GM19035 (cell line): ENCODE measurements at regions not wholly inside any gene's neighbourhood (a gene's known extent, or its start where the extent isn't known, plus 50 kb on each side); places are given as distances from the start of the nearest gene placed in this dataset.
A peak's percentile ranks its signal among the peaks of the same experiment; 100 is the strongest.

Experiments used
- ATAC-seq: cut with Tn5 transposase; IDR thresholded peaks from one replicate; pipeline ENCODE4 v1.9.1; 2021; ENCODE audit not compliant: unreplicated experiment

DNA sequence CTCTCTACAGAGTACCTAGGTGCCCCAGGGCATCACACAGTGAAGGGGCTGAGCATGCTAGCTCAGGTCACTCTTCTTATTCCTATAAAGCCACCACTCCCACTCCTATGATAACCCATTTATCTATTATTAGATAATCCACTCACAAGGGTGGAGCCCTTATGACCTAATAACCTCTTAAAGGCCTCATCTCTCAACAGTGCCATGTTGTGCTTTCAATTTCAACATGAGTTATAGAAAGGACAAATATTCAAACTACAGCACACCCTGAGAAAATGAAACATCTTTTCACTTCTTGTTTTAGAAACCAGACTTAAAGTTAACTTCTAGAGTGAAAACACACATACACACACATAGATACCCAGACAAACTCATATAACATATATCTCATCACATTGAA lies 1494.9 kb upstream of the MIR17HG start:
- ATAC-seq: no peak

DNA sequence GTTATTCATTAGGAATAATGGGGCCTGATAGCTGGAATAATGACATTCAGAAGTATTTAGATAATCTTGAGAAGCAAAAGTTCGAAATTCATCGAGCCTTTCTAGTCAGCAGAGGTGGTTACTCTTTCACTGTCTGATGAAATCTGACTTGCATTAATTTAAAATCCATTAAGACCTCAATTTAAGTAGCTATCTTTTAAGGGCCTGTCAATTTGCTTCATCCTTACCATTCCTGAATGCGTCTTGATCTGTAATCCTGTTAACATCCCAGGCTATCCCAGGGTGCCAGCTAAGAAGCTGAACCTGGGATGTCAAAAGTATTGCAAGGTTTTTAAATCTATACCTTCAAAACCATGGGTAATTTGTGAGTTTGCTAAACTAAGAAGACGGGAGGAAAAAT lies 1491.0 kb upstream of the MIR17HG start:
- ATAC-seq: no peak

DNA sequence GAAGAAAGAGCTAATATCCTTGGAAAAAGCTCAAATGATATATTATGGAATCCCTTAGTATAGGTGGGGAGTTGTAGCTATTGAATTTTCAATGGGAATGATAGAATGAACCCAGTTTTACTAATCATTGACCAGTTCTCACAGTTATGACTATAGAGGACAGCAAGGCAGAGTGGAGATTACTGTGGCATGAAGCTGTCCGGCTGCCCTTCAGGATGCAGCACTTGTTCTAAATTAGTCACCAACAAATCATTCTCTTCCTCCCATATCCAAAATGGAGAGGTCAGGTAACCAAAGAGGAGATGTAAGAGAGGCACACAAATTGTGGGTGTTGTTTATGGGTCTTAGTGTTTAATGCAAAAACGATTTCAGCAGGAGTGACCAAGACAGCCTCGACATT lies 1490.0 kb upstream of the MIR17HG start:
- ATAC-seq: no peak

DNA sequence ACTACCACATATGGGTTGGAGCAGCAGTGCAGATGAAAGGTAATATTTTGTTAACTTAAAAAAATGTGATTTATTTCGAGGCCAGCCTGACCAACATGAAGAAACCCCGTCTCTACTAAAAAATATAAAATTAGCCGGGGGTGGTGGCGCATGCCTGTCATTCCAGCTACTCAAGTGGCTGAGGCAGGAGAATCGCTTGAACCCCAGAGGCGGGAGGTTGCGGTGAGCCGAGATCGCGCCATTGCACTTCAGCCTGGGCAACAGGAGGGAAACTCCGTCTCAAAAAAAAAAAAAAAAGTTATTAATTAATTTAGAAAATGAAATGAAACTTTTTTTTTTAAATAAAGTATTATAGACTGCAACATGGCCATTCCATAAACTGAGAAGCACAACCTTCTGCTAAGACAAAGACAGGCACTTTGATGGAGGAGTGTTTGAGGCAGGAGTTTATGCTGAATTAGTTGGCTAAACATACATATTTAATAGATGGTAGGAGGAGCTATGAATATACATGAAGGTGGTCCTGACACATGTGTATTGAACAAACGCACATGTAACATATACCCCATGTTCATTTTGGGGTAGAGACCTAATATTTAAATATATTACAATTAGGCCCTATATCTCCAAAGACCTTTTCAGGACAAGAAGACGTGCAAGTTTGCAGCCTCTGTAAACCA lies 1485.3 kb upstream of the MIR17HG start:
- ATAC-seq: no peak

DNA sequence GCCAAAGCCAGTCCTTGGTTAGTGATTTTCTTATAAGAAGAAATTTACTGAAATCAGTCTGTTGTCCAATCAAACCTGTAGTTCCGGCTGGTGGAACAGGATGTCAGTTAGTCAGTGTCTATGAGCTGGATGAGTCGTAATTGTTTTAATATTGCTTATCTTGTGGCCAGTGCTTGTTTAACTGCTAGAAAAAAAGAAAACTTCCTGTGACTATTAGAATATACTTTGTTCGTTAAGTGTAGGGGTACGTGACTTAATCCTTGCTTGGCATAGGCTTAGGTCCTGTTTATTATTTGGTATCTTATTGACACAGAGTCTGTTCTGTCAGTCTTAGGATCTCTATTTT lies 1484.8 kb upstream of the MIR17HG start:
- no peak for ATAC-seq

DNA sequence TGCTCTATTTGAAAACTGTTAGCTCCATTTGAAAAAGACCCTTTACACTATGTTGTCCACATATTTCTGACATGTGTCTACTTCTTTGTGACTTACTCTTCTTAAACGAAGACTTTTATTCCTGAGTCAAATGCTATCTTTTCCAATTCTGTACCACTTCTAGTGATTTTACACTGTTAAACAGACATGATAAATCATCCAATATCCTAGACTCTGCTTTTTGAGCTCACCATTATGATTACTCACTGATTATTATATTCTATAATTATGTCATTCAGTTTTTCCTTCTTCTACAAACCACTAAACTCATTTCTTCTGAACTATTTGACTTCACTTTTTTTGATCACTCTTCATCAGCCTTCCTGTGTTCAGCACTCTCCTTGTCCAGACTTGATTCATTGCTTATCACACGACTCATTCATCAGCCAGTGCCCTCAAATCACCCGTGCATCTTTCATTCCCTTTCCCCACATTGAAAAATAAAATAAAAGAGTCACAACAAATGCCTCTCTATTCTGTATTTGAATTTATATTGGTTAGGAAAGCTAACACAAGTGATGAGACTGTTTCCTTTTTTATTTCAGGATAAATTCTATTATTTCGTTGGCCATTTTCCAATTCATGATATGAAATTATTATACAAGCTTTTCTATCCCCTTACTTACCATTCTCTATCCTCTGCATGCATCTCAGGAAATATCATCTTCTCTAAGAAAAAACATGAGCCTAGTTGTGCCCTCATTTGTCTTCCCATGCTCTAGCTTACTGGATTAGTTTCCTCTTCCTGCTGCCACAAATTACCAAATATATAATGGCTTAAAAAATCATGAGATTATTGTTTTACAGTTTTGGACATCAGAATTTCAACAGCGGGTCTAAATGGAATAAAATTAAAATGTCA lies 1482.1 kb upstream of the MIR17HG start:
- no peak for ATAC-seq

DNA sequence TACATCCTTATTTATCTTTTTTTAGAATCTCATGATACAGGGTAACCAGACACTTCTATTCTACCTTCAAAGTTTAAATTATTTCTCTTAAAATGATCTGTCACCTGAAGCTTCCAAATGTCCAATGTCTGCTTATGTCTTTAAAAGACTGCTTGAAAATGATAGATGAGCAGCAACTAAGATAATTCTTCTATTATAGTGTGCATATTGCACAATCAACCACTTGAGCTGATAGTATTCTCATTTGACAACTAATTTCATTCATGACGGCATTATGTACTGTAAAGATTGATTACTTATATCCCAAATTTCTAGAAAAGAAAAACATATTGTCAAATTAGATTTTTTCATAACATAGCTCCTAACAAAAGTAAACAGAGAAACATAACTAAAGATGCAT lies 1478.2 kb upstream of the MIR17HG start:
- no peak for ATAC-seq

DNA sequence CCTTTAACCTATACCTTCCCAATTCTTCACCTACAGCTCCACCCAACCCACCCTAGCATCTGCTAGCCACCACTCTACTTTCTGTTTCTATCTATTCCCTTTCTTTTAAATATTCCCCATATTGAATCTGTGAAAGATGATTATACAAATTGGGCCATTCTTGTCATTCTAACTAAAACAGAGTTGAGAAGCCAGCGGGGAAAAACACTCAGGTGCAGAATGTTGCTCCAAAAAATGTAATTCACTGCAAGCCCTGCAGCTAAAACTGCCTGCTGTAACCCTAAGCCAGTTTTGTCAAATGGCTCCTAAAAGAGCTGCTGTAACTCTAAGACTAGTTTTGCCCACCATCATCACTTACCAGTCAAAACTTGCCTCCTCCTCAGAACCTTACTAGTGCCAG lies 1468.6 kb upstream of the MIR17HG start:
- no peak for ATAC-seq

DNA sequence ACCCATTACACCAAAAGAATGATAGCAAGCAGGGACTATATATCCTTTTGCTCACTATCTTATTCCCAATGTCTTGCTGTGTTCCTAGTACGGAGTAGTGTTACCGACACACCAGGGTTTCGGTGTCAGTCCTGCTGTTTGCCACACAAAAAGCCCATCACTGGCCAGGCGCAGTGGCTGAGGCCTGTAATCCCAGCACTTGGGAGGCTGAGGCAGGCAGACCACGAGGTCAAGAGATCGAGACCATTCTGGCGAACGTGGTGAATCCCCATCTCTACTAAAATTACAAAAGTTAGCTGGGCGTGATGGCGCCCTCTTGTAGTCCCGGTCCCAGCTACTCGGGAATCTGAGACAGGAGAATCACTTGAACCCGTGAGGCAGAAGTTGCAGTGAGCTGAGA lies 1467.3 kb upstream of the MIR17HG start:
- ATAC-seq: no peak

DNA sequence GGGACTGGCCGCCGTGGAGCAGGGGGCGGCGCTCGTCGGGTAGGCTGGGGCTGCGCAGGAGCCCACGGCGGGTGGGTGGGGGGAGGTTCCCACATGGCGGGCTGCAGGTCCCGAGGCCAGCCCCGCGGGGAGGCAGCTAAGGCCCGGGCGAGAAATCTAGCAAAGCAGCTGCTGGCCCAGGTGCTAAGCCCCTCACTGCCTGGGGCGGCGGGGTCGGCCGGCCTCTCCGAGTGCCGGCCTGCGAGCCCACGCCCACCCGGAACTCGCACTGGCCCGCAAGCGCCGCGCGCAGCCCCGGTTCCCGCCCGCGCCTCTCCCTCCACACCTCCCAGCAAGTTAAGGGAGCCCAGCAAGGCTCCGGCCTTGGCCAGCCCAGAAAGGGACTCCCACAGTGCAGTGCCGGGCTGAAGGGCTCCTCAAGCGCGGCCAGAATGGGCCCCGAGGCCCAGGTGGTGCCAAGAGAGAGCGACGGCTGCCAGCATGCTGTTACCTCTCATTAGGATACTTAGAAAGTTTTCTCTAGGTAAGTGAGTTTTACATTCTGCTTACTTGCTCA lies 1463.5 kb upstream of the MIR17HG start:
- no peak for ATAC-seq

DNA sequence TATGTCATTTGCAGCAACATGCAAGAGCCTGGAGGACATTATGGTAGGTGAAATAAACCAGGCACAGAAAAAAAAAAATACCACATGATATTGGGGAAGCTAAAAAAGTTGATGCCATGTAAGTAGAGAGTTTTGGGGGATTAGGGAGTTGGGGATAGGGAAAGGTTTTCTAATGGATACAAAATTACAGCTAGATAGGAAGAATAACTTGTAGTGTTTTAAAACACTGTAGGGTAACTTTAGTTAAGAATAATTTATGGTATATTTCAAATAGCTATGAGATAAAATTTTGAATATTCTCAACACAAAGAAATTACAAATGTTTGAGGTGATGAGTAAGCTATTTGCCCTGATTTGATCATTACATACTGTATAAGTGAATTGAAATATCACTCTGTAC lies 1456.7 kb upstream of the MIR17HG start:
- no peak for ATAC-seq

DNA sequence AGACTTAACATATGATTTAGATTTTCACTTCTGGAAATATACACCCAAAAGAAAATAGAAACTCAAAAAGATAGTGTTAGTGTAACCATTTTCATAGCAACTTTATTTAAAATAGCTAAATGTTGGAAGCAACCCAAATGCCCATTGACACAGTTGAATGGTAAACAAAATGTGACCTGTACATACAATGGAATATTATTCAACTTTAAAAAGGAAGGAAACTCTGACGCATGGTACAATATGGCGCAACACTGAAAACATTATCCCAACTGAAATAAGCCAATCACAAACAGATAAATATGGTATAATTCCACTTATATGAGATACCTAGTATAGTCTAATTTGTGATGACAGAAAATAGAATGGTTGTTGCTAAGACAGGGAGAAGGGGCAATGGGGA lies 1456.1 kb upstream of the MIR17HG start:
- no peak for ATAC-seq

DNA sequence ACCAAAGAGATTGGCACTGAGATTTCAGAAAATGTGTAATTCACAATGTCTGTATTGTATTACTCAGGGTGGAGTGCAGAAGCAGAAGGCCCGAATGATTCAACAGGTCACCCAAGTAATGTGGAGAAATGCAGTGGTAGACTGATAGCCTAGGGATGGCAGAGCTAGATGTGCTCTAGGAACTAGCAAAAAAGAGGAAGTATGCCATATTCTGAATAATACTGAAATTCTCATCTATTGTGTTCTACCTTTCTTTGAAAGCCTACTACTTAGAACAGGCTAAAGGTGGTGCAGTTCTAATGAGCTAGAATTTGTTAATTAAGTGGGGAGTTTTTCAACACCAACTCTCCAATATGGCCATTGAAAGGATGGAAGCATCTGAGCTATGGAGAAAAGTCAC lies 1449.8 kb upstream of the MIR17HG start:
- ATAC-seq: peak; percentile 62

DNA sequence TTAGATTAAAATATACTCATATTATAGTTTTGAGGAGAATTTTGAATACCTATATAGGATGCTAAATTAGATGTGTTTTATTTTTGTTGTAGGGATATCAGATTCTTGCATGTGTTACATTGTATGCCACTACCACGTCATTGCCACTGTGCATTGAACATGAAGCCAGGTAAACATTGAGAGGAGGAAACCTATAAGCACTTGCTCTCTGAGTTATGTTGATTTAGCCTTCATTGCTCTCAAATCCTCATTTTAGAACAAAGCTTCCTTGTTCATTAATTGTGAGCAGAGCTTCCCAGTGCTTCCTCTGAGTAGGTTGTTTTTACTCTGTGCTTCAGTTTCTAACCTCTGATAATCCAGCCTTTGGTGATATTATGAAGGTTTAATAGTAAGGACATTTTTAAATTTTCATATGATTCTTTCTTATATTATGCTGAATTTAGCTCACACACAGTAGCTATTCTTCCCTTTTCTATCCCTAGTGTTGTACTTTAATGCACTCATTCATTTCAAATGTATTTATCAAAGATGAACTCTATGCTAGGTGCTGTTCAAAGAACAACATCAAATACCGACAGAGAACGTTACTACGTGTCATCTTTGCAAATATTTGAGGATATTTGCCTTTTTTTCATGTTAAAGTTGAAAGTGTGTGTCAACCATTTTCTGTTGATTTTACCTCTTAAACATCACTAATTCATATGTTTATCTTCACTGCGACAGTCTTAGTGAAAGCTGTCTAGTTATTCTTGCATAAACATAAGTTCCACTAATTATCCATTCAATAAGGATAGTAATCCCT lies 1448.0 kb upstream of the MIR17HG start:
- no peak for ATAC-seq

DNA sequence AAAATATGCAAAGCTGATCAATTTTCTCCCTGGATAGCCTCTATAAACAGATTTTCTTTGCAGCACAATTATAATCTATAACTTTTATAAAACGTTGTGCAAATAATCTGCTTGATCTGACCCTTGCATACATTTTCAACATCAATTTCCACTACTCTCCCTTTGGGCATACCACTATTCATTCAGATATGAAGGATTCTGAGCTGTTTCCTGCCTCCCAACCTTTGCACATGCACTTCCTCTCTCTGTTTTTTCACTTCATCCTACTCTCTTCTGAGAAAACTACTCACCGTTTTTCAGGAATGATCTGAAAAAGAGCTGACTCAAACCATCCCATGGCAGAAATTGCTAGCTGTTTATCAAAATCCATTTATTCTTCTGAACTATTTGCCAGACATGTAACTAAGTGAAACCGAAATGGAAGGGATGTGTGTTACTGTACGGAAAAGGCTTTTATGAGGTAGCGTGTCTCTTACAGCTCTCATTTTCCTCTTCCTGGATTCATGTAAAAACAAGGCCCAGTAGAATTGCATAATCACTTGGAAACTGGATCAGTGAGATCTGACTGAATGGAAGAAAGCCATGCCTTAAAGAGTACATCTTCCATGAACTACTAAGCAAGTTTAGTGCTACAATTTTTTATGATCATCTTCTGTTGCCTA lies 1447.3 kb upstream of the MIR17HG start:
- ATAC-seq: no peak

DNA sequence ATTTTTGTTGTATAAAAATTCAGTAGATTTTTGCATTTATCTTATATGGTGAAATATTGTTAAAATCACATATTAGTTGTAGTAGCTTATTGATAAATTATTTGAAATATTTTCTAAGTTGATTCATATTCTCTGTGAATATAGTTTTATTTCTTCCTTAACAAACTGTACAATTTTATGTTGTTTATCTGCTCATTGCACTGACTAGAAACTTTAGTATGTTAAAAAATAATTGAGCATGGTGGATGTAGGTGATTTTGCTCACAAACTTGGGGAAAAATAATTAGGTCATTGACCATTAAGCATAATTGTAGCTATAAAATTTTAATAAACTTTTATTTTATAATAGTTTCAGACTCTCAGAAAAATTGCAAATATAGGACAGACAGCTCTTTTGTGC lies 1445.3 kb upstream of the MIR17HG start:
- no peak for ATAC-seq

DNA sequence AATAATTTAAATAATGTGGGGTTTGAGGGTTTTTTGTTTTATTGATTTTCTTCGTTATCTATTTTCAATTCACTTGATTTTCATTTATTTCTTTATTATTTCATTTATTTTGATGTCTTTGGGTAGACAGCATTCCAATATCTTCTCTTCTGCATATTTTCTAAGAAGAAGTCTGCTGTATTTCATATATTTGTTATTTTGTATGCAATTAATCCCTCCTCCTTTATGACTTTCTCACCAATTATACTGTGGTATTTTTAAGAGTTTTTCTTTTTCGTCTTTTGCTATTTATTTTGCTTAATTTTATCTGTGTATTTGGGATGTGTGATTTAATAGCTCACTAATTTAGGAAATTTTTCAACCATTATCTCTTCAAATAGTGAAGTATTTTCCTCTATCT lies 1444.4 kb upstream of the MIR17HG start:
- no peak for ATAC-seq

DNA sequence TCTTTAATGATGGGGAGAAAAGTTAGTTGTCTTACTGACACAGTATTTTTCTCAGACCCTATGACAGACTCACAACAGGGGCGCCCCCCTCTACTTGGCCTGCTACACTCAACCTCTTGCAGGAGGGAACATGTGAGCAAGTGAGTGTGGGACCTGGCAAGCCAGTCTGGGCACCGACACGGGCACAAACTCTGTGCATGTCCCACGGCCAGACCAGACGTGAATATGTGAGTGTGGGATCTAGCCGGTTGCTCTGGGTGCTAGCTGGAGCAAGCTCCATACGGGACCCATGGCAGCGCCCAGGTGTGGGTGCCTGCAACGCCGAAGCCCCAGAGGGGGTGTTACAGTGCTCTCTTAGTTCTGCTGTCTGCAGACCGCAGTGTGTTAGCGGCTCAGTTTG lies 1437.3 kb upstream of the MIR17HG start:
- ATAC-seq: no peak

DNA sequence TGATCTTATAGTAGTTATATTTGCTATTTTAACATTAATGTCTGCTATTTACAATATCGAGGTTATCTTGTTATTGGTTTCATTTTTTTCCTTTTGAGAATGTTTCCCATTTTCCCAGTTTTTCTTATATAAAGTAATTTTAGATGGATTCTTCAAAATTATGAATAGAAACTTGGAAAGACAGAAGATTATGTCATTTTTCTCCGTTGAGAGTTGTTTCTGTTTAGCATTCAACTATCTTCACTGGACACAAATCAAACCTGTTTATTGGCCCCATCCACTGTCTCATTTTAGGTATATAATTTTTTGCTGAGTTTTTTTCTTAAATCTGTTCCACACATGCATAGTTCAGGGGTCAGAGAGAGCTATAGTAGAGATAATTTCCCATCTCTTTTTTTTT lies 1430.9 kb upstream of the MIR17HG start:
- ATAC-seq: no peak

DNA sequence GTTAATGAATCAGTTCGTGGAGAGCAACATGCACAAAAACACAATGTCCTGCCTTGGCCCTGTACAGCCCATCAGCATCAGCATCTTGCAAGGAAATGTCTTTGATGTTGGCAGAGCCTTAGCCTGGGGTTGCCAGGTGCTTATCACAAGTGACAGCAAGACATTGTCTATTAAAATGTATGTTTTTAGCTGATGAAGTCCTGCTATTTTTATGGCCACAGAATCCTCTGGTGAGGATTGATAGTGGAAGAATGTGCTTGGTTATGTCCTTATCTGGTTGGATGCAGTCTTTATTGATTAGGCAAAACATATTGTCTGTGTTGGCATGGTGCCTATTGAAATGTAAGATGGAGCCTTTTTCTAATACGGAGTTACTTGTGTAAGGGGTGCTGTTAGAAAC lies 1427.0 kb upstream of the MIR17HG start:
- no peak for ATAC-seq

DNA sequence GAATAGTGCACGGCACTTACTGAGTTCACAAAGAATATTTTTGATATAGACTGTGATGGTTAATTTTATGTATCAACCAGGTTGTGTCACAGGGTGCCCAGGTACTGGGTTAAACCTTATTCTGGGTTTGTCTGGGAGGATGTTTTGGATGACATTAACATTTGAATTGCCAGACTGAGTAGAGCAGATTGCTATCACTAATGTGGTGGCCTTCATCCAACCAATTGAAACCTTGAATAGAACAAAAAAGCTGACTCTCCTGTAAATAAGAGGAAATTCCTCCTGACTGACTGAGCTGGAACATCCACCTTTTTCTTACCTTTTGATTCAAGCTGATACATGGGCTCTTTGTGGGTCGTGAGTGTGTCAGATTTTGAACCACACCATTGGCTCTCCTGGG lies 1424.4 kb upstream of the MIR17HG start:
- no peak for ATAC-seq
